ENCODE measurements at regions not wholly inside any gene's neighbourhood (a gene's known extent, or its start where the extent isn't known, plus 50 kb on each side); places are given as distances from the start of the nearest gene placed in this dataset.

- Histone ChIP-seq H3K4me1 (ENCODE audit: insufficient read depth, low read length) (peaks cover 3% of the 10 kb centered on the region; the same call in 1 of the 2 replicates), H3K9ac (ENCODE audit: low read depth, low read length) (no peak overlapping the region), H3K9me3 (ENCODE audit: insufficient read depth, low read depth, low read length) (no peaks in the 10 kb centered on the region), H3K27me3 (ENCODE audit: insufficient read depth, low read length) (no peaks in the 10 kb centered on the region), H3K27ac (ENCODE audit: low read length) (no peak overlapping the region), H3K36me3 (ENCODE audit: insufficient read depth, low read depth, low read length) (no peaks in the 10 kb centered on the region), H3K4me3 (ENCODE audit: low read length) (no peak overlapping the region)
These were observed 409.0 kb downstream of the PRR16 start for GRCh38 chr5:120873083-120873482.

GRCh38 chr5:120874081-120874862 is 410.2 kb downstream of the PRR16 start:
- Histone ChIP-seq H3K4me3 (ENCODE audit: low read length) (no peak overlapping the region), H3K36me3 (ENCODE audit: insufficient read depth, low read depth, low read length) (no peaks in the 10 kb centered on the region), H3K27ac (ENCODE audit: low read length) (no peak overlapping the region), H3K9me3 (ENCODE audit: insufficient read depth, low read depth, low read length) (no peaks in the 10 kb centered on the region), H3K9ac (ENCODE audit: low read depth, low read length) (no peak overlapping the region), H3K4me1 (ENCODE audit: insufficient read depth, low read length) (no peaks in the 10 kb centered on the region), H3K27me3 (ENCODE audit: insufficient read depth, low read length) (no peaks in the 10 kb centered on the region)

- H3K9ac ChIP-seq (ENCODE audit: low read depth, low read length), result no peak overlapping the region
- H3K36me3 ChIP-seq (ENCODE audit: insufficient read depth, low read depth, low read length), result no peaks in the 10 kb centered on the region
- H3K9me3 ChIP-seq (ENCODE audit: insufficient read depth, low read depth, low read length), result no peaks in the 10 kb centered on the region
- H3K4me1 ChIP-seq (ENCODE audit: insufficient read depth, low read length), result no peaks in the 10 kb centered on the region
- no peak overlapping the region for H3K4me3 ChIP-seq (ENCODE audit: low read length)
- H3K27me3 ChIP-seq (ENCODE audit: insufficient read depth, low read length), result no peaks in the 10 kb centered on the region
- H3K27ac ChIP-seq (ENCODE audit: low read length), result no peak overlapping the region
These were observed 418.1 kb downstream of the PRR16 start for GRCh38 chr5:120882038-120882775.

- Histone ChIP-seq H3K4me1 (ENCODE audit: insufficient read depth, low read length) (no peaks in the 10 kb centered on the region), H3K27me3 (ENCODE audit: insufficient read depth, low read length) (no peaks in the 10 kb centered on the region), H3K9me3 (ENCODE audit: insufficient read depth, low read depth, low read length) (no peaks in the 10 kb centered on the region), H3K4me3 (ENCODE audit: low read length) (no peak overlapping the region), H3K9ac (ENCODE audit: low read depth, low read length) (no peak overlapping the region), H3K27ac (ENCODE audit: low read length) (no peak overlapping the region), H3K36me3 (ENCODE audit: insufficient read depth, low read depth, low read length) (no peaks in the 10 kb centered on the region)
These were observed 422.3 kb downstream of the PRR16 start for GRCh38 chr5:120886351-120886860.

GRCh38 chr5:120895660-120896059 is 431.6 kb downstream of the PRR16 start:
- Histone ChIP-seq H3K4me1 (ENCODE audit: insufficient read depth, low read length) (no peaks in the 10 kb centered on the region), H3K27ac (ENCODE audit: low read length) (no peak overlapping the region), H3K9ac (ENCODE audit: low read depth, low read length) (no peak overlapping the region), H3K9me3 (ENCODE audit: insufficient read depth, low read depth, low read length) (no peaks in the 10 kb centered on the region), H3K36me3 (ENCODE audit: insufficient read depth, low read depth, low read length) (no peaks in the 10 kb centered on the region), H3K4me3 (ENCODE audit: low read length) (no peak overlapping the region), H3K27me3 (ENCODE audit: insufficient read depth, low read length) (no peaks in the 10 kb centered on the region)

DNA sequence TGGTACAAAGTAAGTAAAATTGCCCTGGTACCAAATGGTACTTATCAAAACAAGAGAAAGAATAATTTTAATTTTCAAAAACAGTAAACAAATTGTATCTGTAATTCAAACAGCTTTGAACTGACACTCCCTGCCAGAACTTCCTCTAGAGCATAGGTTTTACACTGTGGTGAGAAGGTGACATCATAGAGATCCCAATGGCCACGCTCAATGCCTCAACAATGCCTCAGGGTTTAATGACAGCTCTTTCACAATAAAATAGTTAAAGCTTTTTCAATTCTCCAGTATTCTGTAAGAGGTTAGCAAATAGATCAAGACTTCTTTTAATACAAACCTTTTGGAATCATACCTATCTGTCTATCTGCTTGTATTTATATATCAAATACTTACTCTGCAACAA is 437.1 kb downstream of the PRR16 start:
- Histone ChIP-seq H3K9me3 (ENCODE audit: insufficient read depth, low read depth, low read length) (no peaks in the 10 kb centered on the region), H3K4me3 (ENCODE audit: low read length) (no peak overlapping the region), H3K27me3 (ENCODE audit: insufficient read depth, low read length) (no peaks in the 10 kb centered on the region), H3K27ac (ENCODE audit: low read length) (no peak overlapping the region), H3K4me1 (ENCODE audit: insufficient read depth, low read length) (no peaks in the 10 kb centered on the region), H3K36me3 (ENCODE audit: insufficient read depth, low read depth, low read length) (no peaks in the 10 kb centered on the region), H3K9ac (ENCODE audit: low read depth, low read length) (no peak overlapping the region)

DNA sequence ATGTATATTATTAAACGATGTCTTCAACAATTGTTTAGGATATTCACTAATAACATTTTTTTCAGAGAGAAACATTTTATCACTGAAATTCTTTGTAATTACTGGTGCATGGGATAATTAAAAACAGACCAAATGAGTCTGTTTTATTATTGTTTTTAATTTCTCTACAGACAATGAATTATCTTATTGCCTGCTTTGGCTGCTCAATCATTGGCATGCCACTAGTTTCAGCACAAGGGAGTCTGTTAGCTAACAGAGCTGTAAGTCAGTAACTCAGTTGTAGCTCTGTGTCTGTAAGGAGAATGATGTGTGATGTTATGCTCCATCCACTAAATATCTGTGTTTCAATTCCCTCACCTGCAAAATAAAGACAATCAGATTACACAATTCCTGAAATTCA is 443.9 kb downstream of the PRR16 start:
- no peaks in the 10 kb centered on the region for H3K9me3 ChIP-seq (ENCODE audit: insufficient read depth, low read depth, low read length)
- no peak overlapping the region for H3K4me3 ChIP-seq (ENCODE audit: low read length)
- H3K36me3 ChIP-seq (ENCODE audit: insufficient read depth, low read depth, low read length), result no peaks in the 10 kb centered on the region
- H3K27ac ChIP-seq (ENCODE audit: low read length), result no peak overlapping the region
- H3K4me1 ChIP-seq (ENCODE audit: insufficient read depth, low read length), result no peaks in the 10 kb centered on the region
- H3K27me3 ChIP-seq (ENCODE audit: insufficient read depth, low read length), result no peaks in the 10 kb centered on the region
- H3K9ac ChIP-seq (ENCODE audit: low read depth, low read length), result no peak overlapping the region

DNA sequence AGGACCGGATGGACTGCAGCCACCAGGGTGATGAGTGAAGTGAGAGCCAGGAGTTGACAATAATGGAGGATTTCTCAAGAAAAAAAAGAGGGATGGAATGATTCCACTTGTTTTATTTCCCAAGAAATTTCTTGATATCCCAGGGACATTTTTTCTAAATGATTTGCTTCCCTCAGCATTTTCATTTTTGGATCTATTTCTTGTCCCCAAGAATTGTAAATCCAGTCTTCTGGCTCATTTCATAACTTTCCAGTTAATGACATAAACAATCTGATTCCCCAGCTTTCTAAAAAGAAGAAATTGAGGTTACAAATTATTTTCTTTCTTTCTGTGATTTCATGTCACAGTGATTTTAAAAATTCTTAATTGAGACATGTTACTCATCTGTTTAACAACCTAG is 446.5 kb downstream of the PRR16 start:
- no peak overlapping the region for H3K4me3 ChIP-seq (ENCODE audit: low read length)
- H3K36me3 ChIP-seq (ENCODE audit: insufficient read depth, low read depth, low read length), result no peaks in the 10 kb centered on the region
- H3K9me3 ChIP-seq (ENCODE audit: insufficient read depth, low read depth, low read length), result no peaks in the 10 kb centered on the region
- H3K4me1 ChIP-seq (ENCODE audit: insufficient read depth, low read length), result no peaks in the 10 kb centered on the region
- no peak overlapping the region for H3K27ac ChIP-seq (ENCODE audit: low read length)
- H3K9ac ChIP-seq (ENCODE audit: low read depth, low read length), result no peak overlapping the region
- no peaks in the 10 kb centered on the region for H3K27me3 ChIP-seq (ENCODE audit: insufficient read depth, low read length)

DNA sequence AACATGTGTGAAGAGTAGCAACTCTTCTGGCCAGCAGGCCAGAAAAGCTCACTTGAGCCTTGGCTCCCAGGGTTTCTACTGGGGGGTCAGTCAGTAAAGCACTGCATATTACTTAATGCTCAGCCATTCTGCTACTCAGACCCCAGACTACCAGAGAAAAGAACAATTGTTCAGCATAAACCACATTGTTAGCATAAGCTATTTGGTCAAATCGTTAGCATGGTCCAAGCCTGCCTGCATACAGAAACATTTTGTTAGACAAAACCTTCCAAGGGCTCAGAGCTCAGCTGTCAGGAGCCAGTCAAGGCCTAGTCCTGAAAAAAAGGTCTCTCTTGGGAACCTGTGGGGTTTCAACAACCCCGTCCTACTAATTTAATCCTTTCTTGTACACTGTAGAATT is 449.3 kb downstream of the PRR16 start:
- no peaks in the 10 kb centered on the region for H3K9me3 ChIP-seq (ENCODE audit: insufficient read depth, low read depth, low read length)
- no peaks in the 10 kb centered on the region for H3K27me3 ChIP-seq (ENCODE audit: insufficient read depth, low read length)
- H3K4me1 ChIP-seq (ENCODE audit: insufficient read depth, low read length), result no peaks in the 10 kb centered on the region
- no peak overlapping the region for H3K4me3 ChIP-seq (ENCODE audit: low read length)
- H3K27ac ChIP-seq (ENCODE audit: low read length), result no peak overlapping the region
- H3K36me3 ChIP-seq (ENCODE audit: insufficient read depth, low read depth, low read length), result no peaks in the 10 kb centered on the region
- H3K9ac ChIP-seq (ENCODE audit: low read depth, low read length), result no peak overlapping the region

DNA sequence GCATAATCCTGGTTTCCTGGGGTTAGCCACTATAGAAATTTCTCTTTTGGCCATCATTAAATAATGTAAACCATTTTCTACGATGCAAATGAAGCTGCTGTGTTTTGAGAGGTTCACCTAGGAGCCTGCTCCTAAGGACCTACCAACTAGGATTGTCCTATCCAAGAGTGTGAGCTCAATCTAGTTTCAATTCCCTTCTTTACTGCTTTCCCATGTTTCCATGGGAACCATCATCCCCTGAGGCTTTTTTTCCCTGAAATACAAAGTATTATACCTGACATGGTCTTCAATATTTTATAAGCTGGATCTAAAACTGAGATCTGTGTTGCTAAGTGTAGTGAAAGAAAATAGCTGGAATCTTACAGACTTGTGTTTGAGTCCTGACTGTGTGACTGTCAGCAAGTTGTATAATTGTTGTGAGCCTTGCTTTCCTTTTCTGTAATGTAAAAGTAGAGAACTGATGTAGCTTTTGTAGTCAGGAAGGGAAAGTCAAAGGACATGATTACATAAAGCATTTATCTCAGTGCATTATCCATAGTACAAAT is 453.2 kb downstream of the PRR16 start:
- peaks cover 3% of the 10 kb centered on the region; the same call in 1 of the 2 replicates for H3K4me1 ChIP-seq (ENCODE audit: insufficient read depth, low read length)
- H3K27me3 ChIP-seq (ENCODE audit: insufficient read depth, low read length), result no peaks in the 10 kb centered on the region
- H3K9me3 ChIP-seq (ENCODE audit: insufficient read depth, low read depth, low read length), result no peaks in the 10 kb centered on the region
- H3K4me3 ChIP-seq (ENCODE audit: low read length), result no peak overlapping the region
- no peak overlapping the region for H3K27ac ChIP-seq (ENCODE audit: low read length)
- H3K9ac ChIP-seq (ENCODE audit: low read depth, low read length), result no peak overlapping the region
- H3K36me3 ChIP-seq (ENCODE audit: insufficient read depth, low read depth, low read length), result no peaks in the 10 kb centered on the region

DNA sequence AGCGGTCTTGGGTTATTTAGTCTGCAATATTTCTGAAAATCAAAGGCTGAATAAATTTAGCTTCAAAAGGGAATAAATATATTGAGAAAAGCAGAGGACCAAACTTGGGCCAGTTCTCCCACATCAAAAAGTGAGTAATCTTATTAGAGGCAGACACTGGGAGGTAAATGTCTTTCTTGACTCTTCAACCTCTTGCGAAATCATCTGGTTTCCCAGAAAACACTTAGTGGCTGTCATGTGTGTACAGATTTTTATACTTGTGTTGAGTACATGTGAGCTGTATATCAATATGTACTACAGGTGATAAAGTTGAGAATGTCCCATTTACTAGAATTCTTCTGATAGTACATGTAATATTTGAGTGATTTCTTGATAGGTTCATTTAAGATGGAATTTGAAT is 454.9 kb downstream of the PRR16 start:
- Histone ChIP-seq H3K4me3 (ENCODE audit: low read length) (no peak overlapping the region), H3K4me1 (ENCODE audit: insufficient read depth, low read length) (peaks cover 3% of the 10 kb centered on the region; the same call in 1 of the 2 replicates), H3K36me3 (ENCODE audit: insufficient read depth, low read depth, low read length) (no peaks in the 10 kb centered on the region), H3K9ac (ENCODE audit: low read depth, low read length) (no peak overlapping the region), H3K27me3 (ENCODE audit: insufficient read depth, low read length) (no peaks in the 10 kb centered on the region), H3K9me3 (ENCODE audit: insufficient read depth, low read depth, low read length) (no peaks in the 10 kb centered on the region), H3K27ac (ENCODE audit: low read length) (no peak overlapping the region)

GRCh38 chr5:120923026-120923425 is 458.9 kb downstream of the PRR16 start:
- Histone ChIP-seq H3K4me1 (ENCODE audit: insufficient read depth, low read length) (peaks cover 3% of the 10 kb centered on the region; the same call in 1 of the 2 replicates), H3K9ac (ENCODE audit: low read depth, low read length) (no peak overlapping the region), H3K27me3 (ENCODE audit: insufficient read depth, low read length) (no peaks in the 10 kb centered on the region), H3K4me3 (ENCODE audit: low read length) (no peak overlapping the region), H3K9me3 (ENCODE audit: insufficient read depth, low read depth, low read length) (no peaks in the 10 kb centered on the region), H3K27ac (ENCODE audit: low read length) (no peak overlapping the region), H3K36me3 (ENCODE audit: insufficient read depth, low read depth, low read length) (no peaks in the 10 kb centered on the region)
